PC-9 (cell line): ENCODE measurements at regions not wholly inside any gene's neighbourhood (a gene's known extent, or its start where the extent isn't known, plus 50 kb on each side); places are given as distances from the start of the nearest gene placed in this dataset.

Experiments
- CTCF ChIP-seq: fragments of 200-600 bp; sonication (generic); conservative IDR thresholded peaks from 2 replicates; pipeline ENCODE4 v1.6.1; 2017; ENCODE audit warnings: mixed run types, antibody characterized with exemption, mild to moderate bottlenecking, moderate library complexity
- EZH2 ChIP-seq: fragments of 200-600 bp; sonication (generic); IDR thresholded peaks from 2 replicates; pipeline ENCODE4 v1.8.0; 2017; ENCODE audit warnings: antibody characterized with exemption, low read depth

- TF ChIP-seq CTCF, result no peak
- no peak for TF ChIP-seq EZH2
Observed at GRCh38 chr11:87462171-87462570, 424.4 kb downstream of the TMEM135 start.
